RWPE2 (cell line): ENCODE measurements at regions not wholly inside any gene's neighbourhood (a gene's known extent, or its start where the extent isn't known, plus 50 kb on each side); places are given as distances from the start of the nearest gene placed in this dataset.

Experiments used
- ATAC-seq: fragments of 200-7000 bp; cut with Tn5 transposase; 3 replicates; pipeline ENCODE4 v1.9.1; 2021; ENCODE audit warnings: low read depth
- DNase-seq: peaks from one replicate; pipeline ENCODE4 v3.0.0-alpha.2; 2020; ENCODE audit warnings: low spot score
- H3K27ac ChIP-seq: fragments of 450-650 bp; 2 replicates; pipeline ENCODE4 v1.5.1; 2017; ENCODE audit warnings: mild to moderate bottlenecking; ENCODE audit not compliant: poor library complexity, severe bottlenecking
- H3K27me3 ChIP-seq: fragments of 250-450 bp; sonication (Bioruptor Pico); 2 replicates; pipeline ENCODE4 v1.5.1; 2021; ENCODE audit warnings: mild to moderate bottlenecking, moderate library complexity; ENCODE audit not compliant: insufficient read depth, poor library complexity, severe bottlenecking
- H3K36me3 ChIP-seq: fragments of 250-450 bp; sonication (Bioruptor Pico); 2 replicates; pipeline ENCODE4 v1.5.1; 2020; ENCODE audit warnings: low read depth, mild to moderate bottlenecking, moderate library complexity
- H3K4me1 ChIP-seq: fragments of 250-450 bp; sonication (Bioruptor Pico); 2 replicates; pipeline ENCODE4 v1.5.1; 2021; ENCODE audit warnings: mild to moderate bottlenecking, moderate library complexity; ENCODE audit not compliant: insufficient read depth, poor library complexity, severe bottlenecking
- H3K4me3 ChIP-seq: fragments of 250-450 bp; sonication (Bioruptor Pico); 2 replicates; pipeline ENCODE4 v1.5.1; 2021; ENCODE audit warnings: mild to moderate bottlenecking, moderate library complexity; ENCODE audit not compliant: severe bottlenecking
- H3K9me3 ChIP-seq: fragments of 250-450 bp; sonication (Bioruptor Pico); 2 replicates; pipeline ENCODE4 v1.5.1; 2021; ENCODE audit warnings: mild to moderate bottlenecking, moderate library complexity; ENCODE audit not compliant: severe bottlenecking
- CTCF ChIP-seq: fragments of 450-650 bp; IDR thresholded peaks from one replicate; pipeline ENCODE4 v1.5.1; 2017; ENCODE audit warnings: mild to moderate bottlenecking, moderate library complexity; ENCODE audit not compliant: poor library complexity, severe bottlenecking

- Histone ChIP-seq H3K4me1 (no peaks in the 10 kb centered on the region), H3K27me3 (no peaks in the 10 kb centered on the region), H3K36me3 (no peaks in the 10 kb centered on the region), H3K4me3 (no peak overlapping the region), H3K9me3 (no peaks in the 10 kb centered on the region), H3K27ac (no peak overlapping the region)
- ATAC-seq (no peak), DNase-seq (no peak)
- TF ChIP-seq CTCF: no peak
Measured at GRCh38 chr4:112808001-112808400, 171.1 kb downstream of the LARP7 start.

DNA sequence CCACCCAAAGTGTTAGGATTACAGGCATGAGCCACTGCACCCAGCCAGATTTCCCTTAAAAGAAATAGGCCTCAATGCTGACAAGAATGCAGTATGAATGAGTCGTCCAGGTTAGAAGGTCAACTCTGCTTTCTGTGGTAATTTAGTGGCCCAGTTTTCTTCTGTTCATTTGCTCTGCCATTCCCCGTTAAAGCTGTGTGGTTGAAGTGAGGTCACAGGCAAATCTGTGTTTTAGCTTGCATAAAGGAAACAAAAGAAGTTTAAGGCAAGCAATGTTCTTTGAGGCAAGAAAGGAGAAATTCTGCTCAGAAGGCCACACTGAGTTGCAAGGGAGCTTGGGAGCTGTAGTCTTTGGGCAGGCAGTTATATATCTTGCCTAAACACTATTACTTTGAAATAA, 176.8 kb downstream of the LARP7 start:
- Histone ChIP-seq H3K27me3 (no peaks in the 10 kb centered on the region), H3K27ac (no peak overlapping the region), H3K36me3 (no peaks in the 10 kb centered on the region), H3K9me3 (no peaks in the 10 kb centered on the region), H3K4me3 (no peak overlapping the region), H3K4me1 (no peaks in the 10 kb centered on the region)
- DNase-seq (no peak), ATAC-seq (no peak)
- TF ChIP-seq CTCF: no peak

GRCh38 chr4:112817933-112818593, 181.1 kb downstream of the LARP7 start:
- no peak overlapping the region for H3K27ac ChIP-seq
- no peak for TF ChIP-seq CTCF

DNA sequence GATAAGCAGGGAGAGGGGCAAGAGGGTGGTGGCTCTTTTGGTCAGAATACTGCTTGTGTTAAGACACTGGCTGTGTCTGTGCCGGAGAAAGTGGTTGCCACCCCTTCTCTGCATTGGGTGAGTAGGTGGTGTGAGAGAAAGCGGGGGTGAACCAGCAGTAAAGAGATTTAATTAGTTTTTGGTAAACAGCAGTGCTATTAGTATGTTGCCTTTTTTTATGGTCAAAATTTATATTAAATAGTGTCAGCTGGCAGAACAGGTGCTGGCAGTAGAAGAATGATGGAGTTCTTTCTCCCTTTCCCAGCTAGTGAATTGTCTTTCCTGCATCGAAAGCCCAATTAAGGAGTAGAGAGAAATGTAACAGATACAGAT, 181.6 kb downstream of the LARP7 start:
- H3K4me1 ChIP-seq: no peaks in the 10 kb centered on the region
- no peaks in the 10 kb centered on the region for H3K27me3 ChIP-seq
- DNase-seq (no peak), ATAC-seq (no peak)
- no peak overlapping the region for H3K27ac ChIP-seq
- no peak for TF ChIP-seq CTCF
- no peaks in the 10 kb centered on the region for H3K36me3 ChIP-seq
- no peaks in the 10 kb centered on the region for H3K9me3 ChIP-seq
- H3K4me3 ChIP-seq: peak overlapping the region; percentile 22

More at GRCh38 chr4:112817933-112818593, 181.1 kb downstream of the LARP7 start:
- H3K27me3 ChIP-seq: no peaks in the 10 kb centered on the region
- H3K4me3 ChIP-seq: peak overlapping the region; percentile 22
- no peaks in the 10 kb centered on the region for H3K36me3 ChIP-seq
- DNase-seq (no peak), ATAC-seq (peak; percentile 88)
- H3K4me1 ChIP-seq: no peaks in the 10 kb centered on the region
- no peaks in the 10 kb centered on the region for H3K9me3 ChIP-seq

GRCh38 chr4:112819729-112820128, 182.8 kb downstream of the LARP7 start:
- H3K27me3 ChIP-seq: no peaks in the 10 kb centered on the region
- no peaks in the 10 kb centered on the region for H3K36me3 ChIP-seq
- no peak for TF ChIP-seq CTCF
- H3K4me1 ChIP-seq: no peaks in the 10 kb centered on the region
- no peak overlapping the region for H3K27ac ChIP-seq
- DNase-seq: no peak
- no peak overlapping the region for H3K4me3 ChIP-seq
- H3K9me3 ChIP-seq: no peaks in the 10 kb centered on the region
- no peak for ATAC-seq
